ENCODE measurements at regions not wholly inside any gene's neighbourhood (a gene's known extent, or its start where the extent isn't known, plus 50 kb on each side); places are given as distances from the start of the nearest gene placed in this dataset.

GRCh38 chr15:69653306-69653705 is 200.7 kb downstream of the RPLP1 start:
- 73 to 100% methylated on average over 1 of the region's 1 CpG for WGBS, 2 experiments (ENCODE audit: insufficient coverage in 1 of 2, insufficient read length in 1 of 2)
- peak; percentile 13 for DNase-seq
- peaks cover 67% of the 10 kb centered on the region for H3K27me3 Mint-ChIP-seq (ENCODE audit: insufficient read depth)
- H3K36me3 ChIP-seq (ENCODE audit: control insufficient read depth, insufficient read depth, low read length): no peaks in the 10 kb centered on the region
- H3K27me3 ChIP-seq (ENCODE audit: control insufficient read depth, insufficient read depth, low read length, poor library complexity, severe bottlenecking): peaks cover 55% of the 10 kb centered on the region
- no peak overlapping the region for H3K27ac ChIP-seq (ENCODE audit: low read depth, low read length)
- H3K9me3 Mint-ChIP-seq: no peaks in the 10 kb centered on the region
- H3K27ac Mint-ChIP-seq: no peak overlapping the region
- H3K4me3 Mint-ChIP-seq: no peak overlapping the region
- H3K4me1 ChIP-seq (ENCODE audit: control insufficient read depth, insufficient read depth, low read length): peaks cover 6% of the 10 kb centered on the region
- no peak for TF ChIP-seq CTCF (conservative IDR thresholded peaks at IDR 0.05)
- H3K36me3 Mint-ChIP-seq (ENCODE audit: low read depth): no peaks in the 10 kb centered on the region
- peaks cover 17% of the 10 kb centered on the region for H3K4me1 Mint-ChIP-seq
- H3K4me3 ChIP-seq (ENCODE audit: low read length): no peak overlapping the region
- no peaks in the 10 kb centered on the region for H3K9me3 ChIP-seq (ENCODE audit: control insufficient read depth, low read length)
- no peak overlapping the region for H3K9ac ChIP-seq (ENCODE audit: extremely low read depth, low read length, poor library complexity, severe bottlenecking)

- 91 to 100% methylated on average over 1 to 2 of the region's 2 CpGs for WGBS, 2 experiments (ENCODE audit: insufficient coverage in 1 of 2, insufficient read length in 1 of 2)
- no peaks in the 10 kb centered on the region for H3K9me3 ChIP-seq (ENCODE audit: control insufficient read depth, low read length)
- Mint-ChIP-seq H3K27ac (no peak overlapping the region), H3K4me1 (peaks cover 11% of the 10 kb centered on the region), H3K4me3 (no peak overlapping the region), H3K27me3 (ENCODE audit: insufficient read depth) (peaks cover 68% of the 10 kb centered on the region), H3K9me3 (no peaks in the 10 kb centered on the region), H3K36me3 (ENCODE audit: low read depth) (no peaks in the 10 kb centered on the region)
- no peak overlapping the region for H3K9ac ChIP-seq (ENCODE audit: extremely low read depth, low read length, poor library complexity, severe bottlenecking)
- H3K36me3 ChIP-seq (ENCODE audit: control insufficient read depth, insufficient read depth, low read length): no peaks in the 10 kb centered on the region
- no peak overlapping the region for H3K27ac ChIP-seq (ENCODE audit: low read depth, low read length)
- TF ChIP-seq CTCF (conservative IDR thresholded peaks at IDR 0.05): no peak
- peaks cover 52% of the 10 kb centered on the region for H3K27me3 ChIP-seq (ENCODE audit: control insufficient read depth, insufficient read depth, low read length, poor library complexity, severe bottlenecking)
- peak; percentile 25 for DNase-seq
- H3K4me3 ChIP-seq (ENCODE audit: low read length): no peak overlapping the region
- H3K4me1 ChIP-seq (ENCODE audit: control insufficient read depth, insufficient read depth, low read length): peaks cover 3% of the 10 kb centered on the region
Measured at GRCh38 chr15:69653846-69654245, 201.2 kb downstream of the RPLP1 start.

DNA sequence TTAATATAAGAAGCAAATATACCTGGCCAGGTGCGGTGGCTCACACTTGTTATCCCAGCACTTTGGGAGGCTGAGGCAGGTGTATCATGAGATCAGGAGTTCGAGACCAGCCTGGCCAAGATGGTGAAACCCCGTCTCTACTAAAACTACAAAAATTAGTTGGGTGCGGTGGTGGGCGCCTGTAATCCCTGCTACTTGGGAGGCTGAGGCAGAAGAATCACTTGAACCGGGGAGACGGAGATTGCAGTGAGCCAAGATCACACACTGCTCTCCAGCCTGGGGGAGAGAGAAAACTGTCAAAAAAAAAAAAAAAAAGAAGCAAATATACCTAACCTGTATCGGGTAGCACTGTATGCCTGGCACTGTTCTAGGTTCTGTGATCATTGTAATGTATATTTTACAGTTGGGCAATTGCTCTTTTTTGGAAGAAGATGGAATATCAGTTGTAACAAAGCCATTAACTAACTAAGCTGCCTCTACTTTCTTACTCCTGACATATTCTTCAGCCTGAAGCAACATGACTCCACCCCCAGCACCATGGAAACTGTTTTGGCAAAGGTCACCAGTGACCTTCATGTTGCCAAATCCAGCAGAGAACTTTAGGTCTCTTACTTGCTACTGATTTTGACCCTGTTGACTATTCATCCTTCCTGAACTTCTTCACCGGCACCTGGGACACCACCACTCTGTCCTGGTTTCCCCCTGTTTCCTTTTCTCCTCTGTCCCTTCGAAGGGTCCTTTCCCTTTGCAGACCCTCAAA is 203.8 kb downstream of the RPLP1 start:
- peaks cover 46% of the 10 kb centered on the region for H3K27me3 Mint-ChIP-seq (ENCODE audit: insufficient read depth)

More for the DNA sequence above, 203.8 kb downstream of the RPLP1 start:
- TF ChIP-seq CTCF (conservative IDR thresholded peaks at IDR 0.05): no peak
- Histone ChIP-seq H3K27ac (ENCODE audit: low read depth, low read length) (no peak overlapping the region), H3K9ac (ENCODE audit: extremely low read depth, low read length, poor library complexity, severe bottlenecking) (no peak overlapping the region), H3K27me3 (ENCODE audit: control insufficient read depth, insufficient read depth, low read length, poor library complexity, severe bottlenecking) (peaks cover 38% of the 10 kb centered on the region), H3K4me1 (ENCODE audit: control insufficient read depth, insufficient read depth, low read length) (no peaks in the 10 kb centered on the region), H3K9me3 (ENCODE audit: control insufficient read depth, low read length) (no peaks in the 10 kb centered on the region), H3K4me3 (ENCODE audit: low read length) (no peak overlapping the region), H3K36me3 (ENCODE audit: control insufficient read depth, insufficient read depth, low read length) (no peaks in the 10 kb centered on the region)
- no peak overlapping the region for H3K27ac Mint-ChIP-seq
- H3K36me3 Mint-ChIP-seq (ENCODE audit: low read depth): no peaks in the 10 kb centered on the region
- no peak for DNase-seq
- H3K9me3 Mint-ChIP-seq: no peaks in the 10 kb centered on the region
- no peaks in the 10 kb centered on the region for H3K4me1 Mint-ChIP-seq
- 95 to 96% methylated on average over 9 to 10 of the region's 10 CpGs for WGBS, 2 experiments (ENCODE audit: insufficient coverage in 1 of 2, insufficient read length in 1 of 2)
- no peak overlapping the region for H3K4me3 Mint-ChIP-seq

All from endodermal cell (in vitro differentiated cells).